Calu3 (cell line): ENCODE measurements at regions not wholly inside any gene's neighbourhood (a gene's known extent, or its start where the extent isn't known, plus 50 kb on each side); places are given as distances from the start of the nearest gene placed in this dataset.

ENCODE experiments used
- BruUV-seq: library from RNA; stranded (reverse); fragments of 400-500 nt; replicated peaks from 2 replicates; lab custom pipeline; 2021; lab: Mats Ljungman, UMichigan
- CTCF ChIA-PET: fragments of 300-600 bp; sonication (Branson Sonifier 250); formaldehyde crosslinking; loops from one replicate; lab custom pipeline; 2022; ENCODE audit warnings: antibody characterized with exemption; lab: Charles Lee
- DNase-seq: peaks from one replicate; pipeline ENCODE4 v3.0.0; 2022
- H3K27ac Mint-ChIP-seq: one replicate; pipeline ENCODE4 v1.8.0; 2022; ENCODE audit warnings: mixed read lengths; ENCODE audit not compliant: unreplicated experiment
- H3K27me3 Mint-ChIP-seq: one replicate; pipeline ENCODE4 v1.8.0; 2022; ENCODE audit warnings: mixed read lengths; ENCODE audit not compliant: unreplicated experiment
- H3K36me3 Mint-ChIP-seq: one replicate; pipeline ENCODE4 v1.8.0; 2022; ENCODE audit warnings: mild to moderate bottlenecking, moderate library complexity, mixed read lengths; ENCODE audit not compliant: insufficient read depth, unreplicated experiment
- H3K4me1 Mint-ChIP-seq: one replicate; pipeline ENCODE4 v1.8.0; 2022; ENCODE audit warnings: mild to moderate bottlenecking, low read depth, mixed read lengths; ENCODE audit not compliant: unreplicated experiment
- H3K4me3 Mint-ChIP-seq: one replicate; pipeline ENCODE4 v1.8.0; 2022; ENCODE audit warnings: mild to moderate bottlenecking, low read depth, moderate library complexity, mixed read lengths; ENCODE audit not compliant: unreplicated experiment
- H3K9me3 Mint-ChIP-seq: one replicate; pipeline ENCODE4 v1.8.0; 2022; ENCODE audit warnings: low read depth, mixed read lengths; ENCODE audit not compliant: unreplicated experiment
- intact Hi-C: fragments of 100-400 bp; cut with micrococcal nuclease; formaldehyde crosslinking; loops from one replicate; pipeline ENCODE4 v1.10.0; 2022; ENCODE audit not compliant: unreplicated experiment
- TF ChIP-seq, protein P1 (sequence below): fragments of 200-600 bp; IDR thresholded peaks from one replicate; pipeline ENCODE4 v1.8.0; 2022; ENCODE audit warnings: antibody characterized with exemption; ENCODE audit not compliant: unreplicated experiment

DNA sequence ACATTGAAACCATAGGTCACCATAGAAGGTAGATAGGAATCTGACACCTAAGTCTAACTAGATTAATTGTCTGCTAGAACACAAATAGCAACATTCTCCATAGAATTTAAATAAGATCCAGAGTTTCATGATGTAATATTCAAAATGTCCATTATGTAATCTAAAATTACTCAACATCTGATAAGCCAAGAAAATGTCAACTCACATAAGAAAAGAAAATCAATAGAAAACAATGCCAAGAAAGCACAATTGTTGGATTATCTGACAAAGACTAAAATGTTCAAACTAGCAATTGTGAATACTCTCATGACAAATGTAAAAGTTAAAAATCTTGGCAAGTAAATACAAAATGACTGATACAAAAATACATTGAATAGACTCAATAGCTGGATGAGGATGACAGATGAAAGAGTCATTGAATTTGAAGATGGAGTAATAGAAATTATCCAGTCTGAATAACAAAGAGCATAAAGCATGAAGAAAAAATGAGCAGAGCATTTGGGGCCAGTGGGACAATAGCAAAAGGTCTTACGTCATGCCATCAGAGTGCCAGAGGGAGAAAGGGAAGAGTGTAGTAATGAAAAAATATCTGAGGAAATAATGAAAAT, 358.6 kb downstream of the METTL4 start:
- Mint-ChIP-seq H3K4me1 (peaks cover 9% of the 10 kb centered on the region), H3K4me3 (no peak overlapping the region), H3K36me3 (no peaks in the 10 kb centered on the region), H3K27ac (no peak overlapping the region), H3K9me3 (peaks cover 7% of the 10 kb centered on the region), H3K27me3 (no peaks in the 10 kb centered on the region)
- intact Hi-C loops = no loop called here
- no TSS peak for BruUV-seq
- TF ChIP-seq, protein P1, sequence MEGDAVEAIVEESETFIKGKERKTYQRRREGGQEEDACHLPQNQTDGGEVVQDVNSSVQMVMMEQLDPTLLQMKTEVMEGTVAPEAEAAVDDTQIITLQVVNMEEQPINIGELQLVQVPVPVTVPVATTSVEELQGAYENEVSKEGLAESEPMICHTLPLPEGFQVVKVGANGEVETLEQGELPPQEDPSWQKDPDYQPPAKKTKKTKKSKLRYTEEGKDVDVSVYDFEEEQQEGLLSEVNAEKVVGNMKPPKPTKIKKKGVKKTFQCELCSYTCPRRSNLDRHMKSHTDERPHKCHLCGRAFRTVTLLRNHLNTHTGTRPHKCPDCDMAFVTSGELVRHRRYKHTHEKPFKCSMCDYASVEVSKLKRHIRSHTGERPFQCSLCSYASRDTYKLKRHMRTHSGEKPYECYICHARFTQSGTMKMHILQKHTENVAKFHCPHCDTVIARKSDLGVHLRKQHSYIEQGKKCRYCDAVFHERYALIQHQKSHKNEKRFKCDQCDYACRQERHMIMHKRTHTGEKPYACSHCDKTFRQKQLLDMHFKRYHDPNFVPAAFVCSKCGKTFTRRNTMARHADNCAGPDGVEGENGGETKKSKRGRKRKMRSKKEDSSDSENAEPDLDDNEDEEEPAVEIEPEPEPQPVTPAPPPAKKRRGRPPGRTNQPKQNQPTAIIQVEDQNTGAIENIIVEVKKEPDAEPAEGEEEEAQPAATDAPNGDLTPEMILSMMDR = no peak
- CTCF ChIA-PET = no interaction called here
- DNase-seq = no peak

DNA sequence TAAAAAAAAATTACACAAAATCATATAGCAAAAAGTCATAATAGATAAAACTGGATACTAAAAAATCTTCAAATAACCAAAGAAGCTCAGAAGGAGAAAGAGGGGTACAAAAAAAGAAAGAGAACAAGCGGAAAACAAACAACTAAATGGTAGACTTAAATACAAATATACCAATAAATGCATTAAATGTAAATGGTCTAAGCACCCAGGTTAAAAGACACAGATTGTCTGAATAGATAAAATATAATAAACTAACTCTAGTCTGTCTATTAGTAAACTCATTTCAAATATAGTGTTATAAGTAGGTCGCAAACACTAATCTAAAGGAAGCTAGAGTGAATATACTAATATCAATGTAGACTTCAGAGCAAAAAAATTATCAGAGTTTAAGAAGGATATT, 357.4 kb downstream of the METTL4 start:
- H3K36me3 Mint-ChIP-seq = no peaks in the 10 kb centered on the region
- no peak overlapping the region for H3K4me3 Mint-ChIP-seq
- DNase-seq = no peak
- intact Hi-C loops = no loop called here
- H3K9me3 Mint-ChIP-seq = peaks cover 7% of the 10 kb centered on the region
- BruUV-seq = no TSS peak
- no peaks in the 10 kb centered on the region for H3K27me3 Mint-ChIP-seq
- no peak overlapping the region for H3K27ac Mint-ChIP-seq
- H3K4me1 Mint-ChIP-seq = peaks cover 9% of the 10 kb centered on the region
- TF ChIP-seq, protein P1 = no peak
- CTCF ChIA-PET = no interaction called here

DNA sequence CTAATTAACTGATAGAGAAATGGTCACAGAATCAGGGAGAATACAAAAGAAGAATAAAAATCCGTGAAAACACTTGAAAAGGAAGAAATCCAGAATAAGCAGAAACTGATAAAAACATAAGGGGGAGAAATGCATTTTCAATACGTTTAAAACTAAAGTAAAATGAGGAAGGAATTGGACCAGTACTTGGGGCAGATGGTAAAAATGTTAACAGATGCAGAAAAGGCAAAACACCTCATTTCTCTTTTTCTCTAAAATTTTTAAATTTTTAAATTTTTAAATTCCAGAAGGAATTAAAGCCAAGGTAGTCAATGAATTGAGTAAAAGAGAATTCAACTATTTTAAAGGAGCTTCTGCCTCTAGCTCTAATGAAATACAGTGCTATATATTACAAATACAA, 353.9 kb downstream of the METTL4 start:
- CTCF ChIA-PET = no interaction called here
- intact Hi-C loops = no loop called here

DNA sequence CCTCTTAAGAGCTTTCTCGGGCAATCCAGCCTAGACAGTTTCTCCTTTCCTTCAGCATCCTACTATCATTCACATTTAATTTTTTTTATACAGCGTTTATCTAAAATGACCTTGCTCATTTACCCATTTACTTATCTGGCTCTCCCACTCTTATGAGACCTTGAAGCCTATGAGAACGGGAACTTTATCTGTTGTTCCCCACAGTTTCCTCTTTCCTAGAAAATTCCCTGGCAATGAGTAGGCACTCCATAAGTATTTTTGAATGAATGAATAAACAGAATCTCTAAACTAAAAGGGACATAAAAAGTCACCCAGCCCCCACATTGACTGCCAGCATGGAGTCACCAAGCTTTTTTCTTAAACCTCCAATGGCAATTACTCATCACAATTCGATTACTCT, 353.2 kb downstream of the METTL4 start:
- no peak overlapping the region for H3K4me3 Mint-ChIP-seq
- DNase-seq = no peak
- H3K4me1 Mint-ChIP-seq = peaks cover 20% of the 10 kb centered on the region
- H3K27ac Mint-ChIP-seq = no peak overlapping the region
- TF ChIP-seq, protein P1 = no peak
- BruUV-seq = no TSS peak
- intact Hi-C loops = no loop called here
- CTCF ChIA-PET = interaction anchor here (0.6 kb wide), 1 partner anchor 1499 kb away, joined by 5 read pairs; no protein-coding TSS in a partner anchor
- H3K36me3 Mint-ChIP-seq = no peaks in the 10 kb centered on the region
- no peaks in the 10 kb centered on the region for H3K27me3 Mint-ChIP-seq
- H3K9me3 Mint-ChIP-seq = peaks cover 4% of the 10 kb centered on the region

More for the DNA sequence above, 353.9 kb downstream of the METTL4 start:
- no peaks in the 10 kb centered on the region for H3K27me3 Mint-ChIP-seq
- peaks cover 7% of the 10 kb centered on the region for H3K9me3 Mint-ChIP-seq
- no peak overlapping the region for H3K4me3 Mint-ChIP-seq
- H3K27ac Mint-ChIP-seq = no peak overlapping the region
- no peaks in the 10 kb centered on the region for H3K36me3 Mint-ChIP-seq
- no peak for DNase-seq
- TF ChIP-seq, protein P1 = no peak
- H3K4me1 Mint-ChIP-seq = peaks cover 19% of the 10 kb centered on the region
- BruUV-seq = no TSS peak
